IMR-90 (cell line): ENCODE measurements at regions not wholly inside any gene's neighbourhood (a gene's known extent, or its start where the extent isn't known, plus 50 kb on each side); places are given as distances from the start of the nearest gene placed in this dataset.
A peak's percentile ranks its signal among the peaks of the same experiment; 100 is the strongest.

Source experiments
- CEBPB ChIP-seq: IDR thresholded peaks from 2 replicates; pipeline ENCODE4 v1.6.1; 2012; ENCODE audit warnings: low read depth, low read length, improper control_type of control experiment
- POLR2A ChIP-seq: IDR thresholded peaks from 2 replicates; pipeline ENCODE4 v1.6.1; 2012; ENCODE audit warnings: mild to moderate bottlenecking, low read depth, low read length
- TF ChIP-seq, protein P1 (sequence below): conservative IDR thresholded peaks from 2 replicates; pipeline ENCODE4 v1.5.1; 2012; ENCODE audit warnings: mild to moderate bottlenecking, low read depth, low read length, improper control_type of control experiment
- TF ChIP-seq, protein P2 (sequence below): fragments of 150-350 bp; IDR thresholded peaks from 2 replicates; pipeline ENCODE4 v1.6.1; 2016; ENCODE audit warnings: low read depth, mild to moderate bottlenecking, low read length, moderate library complexity, borderline replicate concordance

DNA sequence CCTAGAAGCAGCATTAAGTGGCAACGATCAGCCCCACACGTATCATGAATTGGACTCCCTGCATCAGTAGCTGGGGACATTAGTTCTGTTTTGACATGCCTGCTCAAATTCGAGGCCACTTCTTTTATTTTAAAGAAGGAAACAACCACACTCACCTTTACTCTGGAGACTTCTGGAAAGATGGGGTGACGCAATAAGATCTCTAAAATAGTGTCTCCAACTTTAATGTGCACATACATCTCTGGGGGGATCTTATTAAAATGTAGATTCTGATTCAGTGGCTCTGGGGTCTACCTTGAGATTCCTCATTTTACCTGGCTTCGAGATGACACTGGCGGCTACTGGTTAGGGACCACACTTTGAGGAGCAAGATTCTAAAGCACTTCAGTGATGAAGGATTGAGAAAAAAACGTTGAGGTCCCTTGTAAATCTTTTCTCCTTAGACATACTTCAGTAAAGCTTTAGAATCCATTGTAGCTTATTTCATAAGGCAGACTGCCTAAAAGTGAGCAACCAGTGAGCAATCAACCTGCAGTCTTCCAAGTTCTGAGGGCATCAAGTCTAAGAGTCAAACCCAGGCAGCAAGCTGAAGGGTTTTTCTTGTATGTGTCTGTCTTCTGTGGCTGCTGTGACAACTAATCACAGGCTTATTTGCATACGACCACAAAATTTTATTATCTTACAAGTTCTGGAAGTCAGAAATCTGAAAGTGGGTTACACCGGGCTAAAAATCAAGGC, 718.6 kb upstream of the TBX3 start:
- TF ChIP-seq, protein P1, sequence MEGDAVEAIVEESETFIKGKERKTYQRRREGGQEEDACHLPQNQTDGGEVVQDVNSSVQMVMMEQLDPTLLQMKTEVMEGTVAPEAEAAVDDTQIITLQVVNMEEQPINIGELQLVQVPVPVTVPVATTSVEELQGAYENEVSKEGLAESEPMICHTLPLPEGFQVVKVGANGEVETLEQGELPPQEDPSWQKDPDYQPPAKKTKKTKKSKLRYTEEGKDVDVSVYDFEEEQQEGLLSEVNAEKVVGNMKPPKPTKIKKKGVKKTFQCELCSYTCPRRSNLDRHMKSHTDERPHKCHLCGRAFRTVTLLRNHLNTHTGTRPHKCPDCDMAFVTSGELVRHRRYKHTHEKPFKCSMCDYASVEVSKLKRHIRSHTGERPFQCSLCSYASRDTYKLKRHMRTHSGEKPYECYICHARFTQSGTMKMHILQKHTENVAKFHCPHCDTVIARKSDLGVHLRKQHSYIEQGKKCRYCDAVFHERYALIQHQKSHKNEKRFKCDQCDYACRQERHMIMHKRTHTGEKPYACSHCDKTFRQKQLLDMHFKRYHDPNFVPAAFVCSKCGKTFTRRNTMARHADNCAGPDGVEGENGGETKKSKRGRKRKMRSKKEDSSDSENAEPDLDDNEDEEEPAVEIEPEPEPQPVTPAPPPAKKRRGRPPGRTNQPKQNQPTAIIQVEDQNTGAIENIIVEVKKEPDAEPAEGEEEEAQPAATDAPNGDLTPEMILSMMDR: no peak
- no peak for TF ChIP-seq POLR2A
- TF ChIP-seq CEBPB: peak; percentile 66
- TF ChIP-seq, protein P2, sequence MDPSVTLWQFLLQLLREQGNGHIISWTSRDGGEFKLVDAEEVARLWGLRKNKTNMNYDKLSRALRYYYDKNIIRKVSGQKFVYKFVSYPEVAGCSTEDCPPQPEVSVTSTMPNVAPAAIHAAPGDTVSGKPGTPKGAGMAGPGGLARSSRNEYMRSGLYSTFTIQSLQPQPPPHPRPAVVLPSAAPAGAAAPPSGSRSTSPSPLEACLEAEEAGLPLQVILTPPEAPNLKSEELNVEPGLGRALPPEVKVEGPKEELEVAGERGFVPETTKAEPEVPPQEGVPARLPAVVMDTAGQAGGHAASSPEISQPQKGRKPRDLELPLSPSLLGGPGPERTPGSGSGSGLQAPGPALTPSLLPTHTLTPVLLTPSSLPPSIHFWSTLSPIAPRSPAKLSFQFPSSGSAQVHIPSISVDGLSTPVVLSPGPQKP: no peak
